ENCODE measurements at regions not wholly inside any gene's neighbourhood (a gene's known extent, or its start where the extent isn't known, plus 50 kb on each side); places are given as distances from the start of the nearest gene placed in this dataset.

DNA sequence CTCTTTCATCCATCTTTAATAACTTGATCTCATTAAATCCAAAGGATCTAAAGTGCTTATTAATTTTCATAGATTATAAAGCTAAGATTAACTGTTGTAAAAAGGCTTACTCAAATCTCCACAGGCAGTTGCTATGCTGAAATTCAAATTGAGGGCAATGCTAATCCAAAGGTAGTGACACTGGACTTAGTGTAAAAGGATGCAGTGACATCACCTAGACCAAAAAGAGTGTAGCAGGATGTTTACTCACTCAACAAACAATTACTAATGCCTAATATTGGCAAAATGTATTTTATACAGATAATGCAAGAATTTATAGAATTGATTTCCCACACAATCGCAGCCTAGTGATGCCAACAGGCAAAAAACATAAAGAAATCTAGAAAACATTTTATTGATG, 756.2 kb downstream of the CDH9 start:
- H3K79me2 ChIP-seq (replicated peaks; ENCODE audit: insufficient read depth, low read length): no peaks in the 10 kb centered on the region
- H3F3A ChIP-seq (ENCODE audit: insufficient read depth, low read length, poor library complexity, severe bottlenecking): no peaks in the 10 kb centered on the region
- TF ChIP-seq EZH2 (IDR thresholded peaks at IDR 0.05; ENCODE audit: borderline replicate concordance, insufficient read depth, low read length, poor library complexity, severe bottlenecking) (no peak), RAD21 (conservative IDR thresholded peaks at IDR 0.05) (no peak), TAF1 (IDR thresholded peaks at IDR 0.05; ENCODE audit: low read depth) (no peak), EP300 (conservative IDR thresholded peaks at IDR 0.05; ENCODE audit: poor library complexity, severe bottlenecking) (no peak)
- H4K20me1 ChIP-seq (ENCODE audit: insufficient read depth): no peaks in the 10 kb centered on the region
- H3K9me2 ChIP-seq (ENCODE audit: insufficient read depth, low read length): no peaks in the 10 kb centered on the region
- H3K36me3 ChIP-seq (ENCODE audit: insufficient read depth, low read length): no peaks in the 10 kb centered on the region
- H3K27ac ChIP-seq (ENCODE audit: low read length): no peak overlapping the region
- no peak overlapping the region for H3K4me3 ChIP-seq (ENCODE audit: low read length)
- H3K9ac ChIP-seq (ENCODE audit: low read length): no peak overlapping the region
- H2AFZ ChIP-seq (ENCODE audit: low read depth, low read length): no peak overlapping the region
- no peaks in the 10 kb centered on the region for H3K27me3 ChIP-seq (ENCODE audit: insufficient read depth, low read depth, low read length)
- no peaks in the 10 kb centered on the region for H3K9me3 ChIP-seq (ENCODE audit: low read length)
- H3K4me2 ChIP-seq (ENCODE audit: low read length): no peak overlapping the region

DNA sequence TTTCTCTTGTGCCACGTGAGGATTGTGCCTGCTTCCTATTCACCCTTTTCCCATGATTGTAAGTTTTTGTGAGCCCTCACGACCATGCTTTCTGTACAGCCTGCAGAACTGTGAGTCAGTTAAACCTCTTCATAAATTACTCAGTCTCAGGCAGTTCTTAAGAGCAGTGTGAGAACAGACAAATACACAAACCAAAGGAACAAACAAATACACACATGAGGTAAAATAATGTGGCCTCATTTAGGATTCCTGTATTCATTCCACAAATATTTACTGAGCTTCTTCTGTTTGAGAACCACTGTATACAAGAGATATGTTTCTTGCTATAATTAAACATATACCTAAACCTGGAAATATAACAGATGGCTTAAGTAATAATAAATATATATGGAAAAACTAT, 760.3 kb downstream of the CDH9 start:
- Histone ChIP-seq H3F3A (ENCODE audit: insufficient read depth, low read length, poor library complexity, severe bottlenecking) (no peaks in the 10 kb centered on the region), H3K4me2 (ENCODE audit: low read length) (no peak overlapping the region), H3K36me3 (ENCODE audit: insufficient read depth, low read length) (no peaks in the 10 kb centered on the region), H3K9me3 (ENCODE audit: low read length) (no peaks in the 10 kb centered on the region), H3K9me2 (ENCODE audit: insufficient read depth, low read length) (no peaks in the 10 kb centered on the region), H3K79me2 (replicated peaks; ENCODE audit: insufficient read depth, low read length) (no peaks in the 10 kb centered on the region), H3K27ac (ENCODE audit: low read length) (no peak overlapping the region), H3K9ac (ENCODE audit: low read length) (no peak overlapping the region), H2AFZ (ENCODE audit: low read depth, low read length) (no peak overlapping the region), H4K20me1 (ENCODE audit: insufficient read depth) (no peaks in the 10 kb centered on the region), H3K4me3 (ENCODE audit: low read length) (no peak overlapping the region), H3K27me3 (ENCODE audit: insufficient read depth, low read depth, low read length) (no peaks in the 10 kb centered on the region)
- TF ChIP-seq MXI1 (conservative IDR thresholded peaks at IDR 0.05; ENCODE audit: poor library complexity, severe bottlenecking) (no peak), SMC3 (conservative IDR thresholded peaks at IDR 0.05; ENCODE audit: poor library complexity) (no peak), TAF1 (IDR thresholded peaks at IDR 0.05; ENCODE audit: low read depth) (no peak), RAD21 (conservative IDR thresholded peaks at IDR 0.05) (no peak), EP300 (conservative IDR thresholded peaks at IDR 0.05; ENCODE audit: poor library complexity, severe bottlenecking) (no peak), POLR2AphosphoS5 (IDR thresholded peaks at IDR 0.05) (no peak), EZH2 (IDR thresholded peaks at IDR 0.05; ENCODE audit: borderline replicate concordance, insufficient read depth, low read length, poor library complexity, severe bottlenecking) (no peak)
- TF ChIP-seq, protein P1, sequence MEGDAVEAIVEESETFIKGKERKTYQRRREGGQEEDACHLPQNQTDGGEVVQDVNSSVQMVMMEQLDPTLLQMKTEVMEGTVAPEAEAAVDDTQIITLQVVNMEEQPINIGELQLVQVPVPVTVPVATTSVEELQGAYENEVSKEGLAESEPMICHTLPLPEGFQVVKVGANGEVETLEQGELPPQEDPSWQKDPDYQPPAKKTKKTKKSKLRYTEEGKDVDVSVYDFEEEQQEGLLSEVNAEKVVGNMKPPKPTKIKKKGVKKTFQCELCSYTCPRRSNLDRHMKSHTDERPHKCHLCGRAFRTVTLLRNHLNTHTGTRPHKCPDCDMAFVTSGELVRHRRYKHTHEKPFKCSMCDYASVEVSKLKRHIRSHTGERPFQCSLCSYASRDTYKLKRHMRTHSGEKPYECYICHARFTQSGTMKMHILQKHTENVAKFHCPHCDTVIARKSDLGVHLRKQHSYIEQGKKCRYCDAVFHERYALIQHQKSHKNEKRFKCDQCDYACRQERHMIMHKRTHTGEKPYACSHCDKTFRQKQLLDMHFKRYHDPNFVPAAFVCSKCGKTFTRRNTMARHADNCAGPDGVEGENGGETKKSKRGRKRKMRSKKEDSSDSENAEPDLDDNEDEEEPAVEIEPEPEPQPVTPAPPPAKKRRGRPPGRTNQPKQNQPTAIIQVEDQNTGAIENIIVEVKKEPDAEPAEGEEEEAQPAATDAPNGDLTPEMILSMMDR (IDR thresholded peaks at IDR 0.05; ENCODE audit: poor library complexity, severe bottlenecking): no peak
- TF ChIP-seq, protein P2, sequence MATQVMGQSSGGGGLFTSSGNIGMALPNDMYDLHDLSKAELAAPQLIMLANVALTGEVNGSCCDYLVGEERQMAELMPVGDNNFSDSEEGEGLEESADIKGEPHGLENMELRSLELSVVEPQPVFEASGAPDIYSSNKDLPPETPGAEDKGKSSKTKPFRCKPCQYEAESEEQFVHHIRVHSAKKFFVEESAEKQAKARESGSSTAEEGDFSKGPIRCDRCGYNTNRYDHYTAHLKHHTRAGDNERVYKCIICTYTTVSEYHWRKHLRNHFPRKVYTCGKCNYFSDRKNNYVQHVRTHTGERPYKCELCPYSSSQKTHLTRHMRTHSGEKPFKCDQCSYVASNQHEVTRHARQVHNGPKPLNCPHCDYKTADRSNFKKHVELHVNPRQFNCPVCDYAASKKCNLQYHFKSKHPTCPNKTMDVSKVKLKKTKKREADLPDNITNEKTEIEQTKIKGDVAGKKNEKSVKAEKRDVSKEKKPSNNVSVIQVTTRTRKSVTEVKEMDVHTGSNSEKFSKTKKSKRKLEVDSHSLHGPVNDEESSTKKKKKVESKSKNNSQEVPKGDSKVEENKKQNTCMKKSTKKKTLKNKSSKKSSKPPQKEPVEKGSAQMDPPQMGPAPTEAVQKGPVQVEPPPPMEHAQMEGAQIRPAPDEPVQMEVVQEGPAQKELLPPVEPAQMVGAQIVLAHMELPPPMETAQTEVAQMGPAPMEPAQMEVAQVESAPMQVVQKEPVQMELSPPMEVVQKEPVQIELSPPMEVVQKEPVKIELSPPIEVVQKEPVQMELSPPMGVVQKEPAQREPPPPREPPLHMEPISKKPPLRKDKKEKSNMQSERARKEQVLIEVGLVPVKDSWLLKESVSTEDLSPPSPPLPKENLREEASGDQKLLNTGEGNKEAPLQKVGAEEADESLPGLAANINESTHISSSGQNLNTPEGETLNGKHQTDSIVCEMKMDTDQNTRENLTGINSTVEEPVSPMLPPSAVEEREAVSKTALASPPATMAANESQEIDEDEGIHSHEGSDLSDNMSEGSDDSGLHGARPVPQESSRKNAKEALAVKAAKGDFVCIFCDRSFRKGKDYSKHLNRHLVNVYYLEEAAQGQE (IDR thresholded peaks at IDR 0.05; ENCODE audit: borderline replicate concordance): no peak
